Memory B cell (primary cell): ENCODE measurements at regions not wholly inside any gene's neighbourhood (a gene's known extent, or its start where the extent isn't known, plus 50 kb on each side); places are given as distances from the start of the nearest gene placed in this dataset.

Source experiments
- ATAC-seq: fragments of 150-1000 bp; cut with Tn5 transposase; 2 replicates; pipeline ENCODE4 v1.10.0; 2021; ENCODE audit warnings: low read depth, mild to moderate bottlenecking, moderate library complexity
- DNase-seq, 2 donors: peaks; one replicate each; pipeline ENCODE4 v3.0.0; 2022; ENCODE audit warnings: low spot score in 2 of 2
- H3K27ac Mint-ChIP-seq: one replicate; pipeline ENCODE4 v1.8.0; 2022; ENCODE audit warnings: mild to moderate bottlenecking, moderate library complexity, mixed read lengths
- H3K27me3 Mint-ChIP-seq: one replicate; pipeline ENCODE4 v1.8.0; 2022; ENCODE audit warnings: mixed read lengths
- H3K36me3 Mint-ChIP-seq: one replicate; pipeline ENCODE4 v1.8.0; 2022; ENCODE audit warnings: mild to moderate bottlenecking, mixed read lengths
- H3K4me1 Mint-ChIP-seq: one replicate; pipeline ENCODE4 v1.8.0; 2022; ENCODE audit warnings: mixed read lengths
- H3K4me3 Mint-ChIP-seq: one replicate; pipeline ENCODE4 v1.8.0; 2022; ENCODE audit warnings: mild to moderate bottlenecking, moderate library complexity, mixed read lengths
- H3K9me3 Mint-ChIP-seq: one replicate; pipeline ENCODE4 v1.8.0; 2022; ENCODE audit warnings: mixed read lengths

DNA sequence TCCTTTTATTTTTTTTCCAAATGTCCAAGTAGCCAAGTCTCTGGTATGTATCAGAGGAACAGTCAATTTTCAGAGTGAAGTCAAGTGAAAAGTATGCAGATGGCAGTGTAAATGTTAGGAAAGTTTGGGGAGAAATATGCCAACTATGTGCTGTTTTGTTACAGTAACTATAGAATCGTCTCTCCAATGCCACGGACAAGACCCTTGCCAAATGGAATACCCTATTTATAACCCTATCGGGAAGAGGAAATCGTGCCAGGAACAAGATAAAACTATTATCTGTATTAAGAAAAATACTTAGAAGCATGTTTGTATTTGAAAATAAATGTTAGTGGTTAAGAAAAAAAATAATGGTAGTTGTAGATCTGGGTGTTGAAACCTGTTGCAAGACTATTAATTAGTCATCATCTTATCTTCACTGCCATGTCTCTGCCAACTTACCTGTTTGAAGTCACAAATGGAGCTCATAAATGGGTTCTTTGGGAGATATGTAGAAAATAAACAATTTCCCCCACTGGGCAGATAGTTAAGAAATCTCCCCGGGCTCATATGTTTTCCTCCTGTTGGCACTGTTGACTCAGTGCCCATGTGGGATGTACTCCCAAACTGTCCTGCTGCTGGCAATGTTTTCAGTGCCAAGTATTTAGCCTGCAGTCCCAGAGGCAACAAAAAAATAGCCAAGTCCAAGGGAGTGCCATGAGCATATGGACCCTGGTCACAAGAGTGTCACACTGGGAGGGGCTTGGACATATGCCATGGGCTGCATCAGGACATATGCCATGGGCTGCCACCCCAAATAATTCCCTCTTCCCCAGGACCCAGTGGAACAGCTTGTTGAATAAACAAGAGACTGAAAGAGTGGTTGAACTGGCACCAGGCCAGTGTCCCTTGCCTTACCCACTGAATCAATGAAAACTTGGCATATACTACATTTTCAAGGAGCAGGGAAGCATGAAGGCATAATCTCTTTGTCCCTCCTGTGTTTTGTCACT is 366.9 kb downstream of the OSR1 start:
- H3K27me3 Mint-ChIP-seq = no peaks in the 10 kb centered on the region
- ATAC-seq (no peak), DNase-seq (no peak)
- H3K27ac Mint-ChIP-seq = no peak overlapping the region
- no peak overlapping the region for H3K4me3 Mint-ChIP-seq
- H3K4me1 Mint-ChIP-seq = no peaks in the 10 kb centered on the region
- no peaks in the 10 kb centered on the region for H3K9me3 Mint-ChIP-seq
- H3K36me3 Mint-ChIP-seq = no peaks in the 10 kb centered on the region

DNA sequence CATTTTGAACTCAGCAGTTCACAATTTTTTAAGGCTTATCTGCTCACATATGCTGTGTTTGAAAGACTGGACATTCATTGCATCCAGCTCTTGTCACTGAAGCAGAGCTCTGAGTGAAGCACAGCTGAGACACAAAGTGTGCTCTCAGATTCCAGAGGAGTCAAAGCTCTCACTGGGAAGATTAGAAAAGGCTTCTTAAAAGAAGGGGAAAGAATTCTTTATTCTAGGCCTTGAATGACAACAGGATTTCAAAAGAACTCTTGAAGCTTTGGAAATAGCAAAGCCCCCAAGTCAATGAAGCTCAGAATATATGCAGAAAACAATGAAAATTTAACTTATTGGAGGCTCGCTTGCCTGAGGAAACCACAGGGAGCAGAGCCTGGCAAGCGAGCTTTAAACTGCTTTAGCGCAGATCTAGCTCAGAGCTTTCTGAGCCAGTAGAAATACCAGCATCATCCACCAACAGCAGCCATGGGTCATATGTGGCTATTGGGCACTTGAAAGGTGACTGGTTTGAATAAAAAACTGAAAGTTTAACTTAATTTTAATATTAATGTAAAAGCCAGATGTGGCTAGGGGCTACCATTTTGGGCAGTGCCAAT is 369.7 kb downstream of the OSR1 start:
- Mint-ChIP-seq H3K4me3 (no peak overlapping the region), H3K36me3 (no peaks in the 10 kb centered on the region), H3K4me1 (no peaks in the 10 kb centered on the region), H3K27me3 (no peaks in the 10 kb centered on the region), H3K9me3 (no peaks in the 10 kb centered on the region), H3K27ac (no peak overlapping the region)
- no peak for ATAC-seq
- DNase-seq = no peak

DNA sequence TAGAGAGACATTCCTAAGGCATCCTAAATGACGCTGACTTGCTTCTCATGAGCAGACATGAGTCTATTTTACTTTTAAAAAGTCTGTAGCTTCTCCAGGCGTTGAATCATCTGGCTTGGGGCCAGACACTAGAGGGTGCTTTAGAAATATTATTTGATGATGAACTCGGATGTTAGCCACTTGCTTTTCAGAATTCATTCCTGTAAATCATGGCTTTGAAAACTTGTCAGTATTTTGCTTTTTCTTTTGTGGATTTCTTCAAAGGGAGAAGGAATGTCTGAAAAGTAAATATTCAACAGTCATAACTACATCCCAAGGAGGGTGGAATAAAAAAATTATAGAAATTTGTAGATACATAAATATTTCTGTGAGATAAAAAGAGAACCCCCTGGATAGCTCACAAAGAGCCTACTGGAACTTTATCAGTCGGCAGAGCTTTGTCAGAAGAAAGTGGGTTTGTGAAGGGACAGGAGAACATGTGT is 370.8 kb downstream of the OSR1 start:
- Mint-ChIP-seq H3K27me3 (no peaks in the 10 kb centered on the region), H3K9me3 (no peaks in the 10 kb centered on the region)
- DNase-seq = no peak

DNA sequence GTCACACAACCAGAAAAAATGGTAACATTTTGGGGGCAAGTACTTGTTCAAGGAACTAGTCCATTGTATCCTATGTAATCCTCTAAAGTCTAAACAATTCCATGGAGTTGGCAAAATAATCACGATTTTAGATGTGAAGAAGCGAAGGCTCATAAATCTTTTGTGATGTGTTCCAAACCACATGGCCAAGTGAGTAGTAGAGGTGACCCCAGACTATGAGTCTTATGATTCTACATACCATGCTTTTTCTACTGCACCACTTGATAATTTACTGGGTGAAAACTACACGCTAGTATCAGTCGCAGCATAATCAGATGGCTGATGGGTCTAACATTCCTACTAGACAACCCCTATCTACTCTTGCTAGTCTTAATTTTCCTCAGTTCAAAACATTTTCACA is 371.4 kb downstream of the OSR1 start:
- H3K27ac Mint-ChIP-seq = no peak overlapping the region
- no peaks in the 10 kb centered on the region for H3K27me3 Mint-ChIP-seq
- H3K9me3 Mint-ChIP-seq = no peaks in the 10 kb centered on the region
- H3K36me3 Mint-ChIP-seq = no peaks in the 10 kb centered on the region
- no peak overlapping the region for H3K4me3 Mint-ChIP-seq
- H3K4me1 Mint-ChIP-seq = no peaks in the 10 kb centered on the region
- DNase-seq = no peak
- no peak for ATAC-seq

More for the DNA sequence above, 370.8 kb downstream of the OSR1 start:
- Mint-ChIP-seq H3K36me3 (no peaks in the 10 kb centered on the region), H3K4me3 (no peak overlapping the region), H3K27ac (no peak overlapping the region), H3K4me1 (no peaks in the 10 kb centered on the region)
- ATAC-seq = no peak

DNA sequence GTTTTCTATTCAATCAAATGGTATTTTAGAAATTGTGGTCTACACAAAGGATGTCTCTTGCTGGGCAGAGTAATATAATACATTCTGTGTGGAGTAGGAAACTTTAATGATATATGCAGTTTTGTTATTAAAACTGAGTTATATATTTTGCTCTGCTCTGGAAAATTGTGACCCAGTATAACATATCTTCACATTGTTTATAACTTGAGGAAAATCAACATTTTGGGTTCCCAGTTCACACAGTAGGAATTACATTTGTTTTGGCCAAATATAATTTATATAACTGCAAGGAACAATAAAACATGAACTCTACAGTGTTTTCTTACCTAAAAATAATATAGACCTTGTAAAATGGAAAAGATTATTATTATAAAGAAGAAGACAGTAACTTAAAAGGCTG is 372.4 kb downstream of the OSR1 start:
- no peaks in the 10 kb centered on the region for H3K4me1 Mint-ChIP-seq
- H3K9me3 Mint-ChIP-seq = no peaks in the 10 kb centered on the region
- H3K27me3 Mint-ChIP-seq = no peaks in the 10 kb centered on the region
- H3K4me3 Mint-ChIP-seq = no peak overlapping the region
- ATAC-seq (no peak), DNase-seq (no peak)
- H3K27ac Mint-ChIP-seq = no peak overlapping the region
- no peaks in the 10 kb centered on the region for H3K36me3 Mint-ChIP-seq

DNA sequence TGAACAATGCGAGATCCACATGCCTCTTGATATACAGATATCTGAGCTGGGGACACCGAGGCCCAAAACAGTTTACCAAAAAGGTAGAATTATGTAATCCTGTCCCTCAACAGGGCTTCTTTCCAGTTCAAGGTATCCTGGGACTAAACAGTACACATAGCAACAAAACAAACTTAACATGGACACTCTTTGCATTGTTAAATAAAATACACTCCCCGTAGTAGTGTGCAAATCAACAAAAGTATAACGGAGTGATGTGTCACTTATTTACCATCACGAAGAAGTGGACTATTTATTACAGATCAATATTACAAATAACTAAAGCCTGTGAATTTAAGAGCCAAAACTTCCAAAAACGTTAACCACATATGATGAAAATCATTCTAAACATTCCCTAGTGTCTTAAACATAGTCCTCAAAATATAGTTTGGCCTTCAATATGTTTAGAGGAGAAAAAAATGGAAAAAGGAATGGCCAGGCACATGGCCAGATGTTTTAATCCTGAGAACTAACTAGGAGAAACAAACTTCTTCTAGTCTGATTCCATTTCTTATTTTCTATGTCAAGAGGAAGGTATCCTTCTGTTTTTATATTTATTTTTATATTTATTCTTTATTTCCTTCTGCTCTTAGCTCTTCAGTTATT is 377.5 kb downstream of the OSR1 start:
- Mint-ChIP-seq H3K27ac (no peak overlapping the region), H3K27me3 (peaks cover 15% of the 10 kb centered on the region), H3K4me1 (peaks cover 6% of the 10 kb centered on the region), H3K9me3 (no peaks in the 10 kb centered on the region), H3K4me3 (no peak overlapping the region), H3K36me3 (peaks cover 5% of the 10 kb centered on the region)
- DNase-seq (no peak), ATAC-seq (no peak)

DNA sequence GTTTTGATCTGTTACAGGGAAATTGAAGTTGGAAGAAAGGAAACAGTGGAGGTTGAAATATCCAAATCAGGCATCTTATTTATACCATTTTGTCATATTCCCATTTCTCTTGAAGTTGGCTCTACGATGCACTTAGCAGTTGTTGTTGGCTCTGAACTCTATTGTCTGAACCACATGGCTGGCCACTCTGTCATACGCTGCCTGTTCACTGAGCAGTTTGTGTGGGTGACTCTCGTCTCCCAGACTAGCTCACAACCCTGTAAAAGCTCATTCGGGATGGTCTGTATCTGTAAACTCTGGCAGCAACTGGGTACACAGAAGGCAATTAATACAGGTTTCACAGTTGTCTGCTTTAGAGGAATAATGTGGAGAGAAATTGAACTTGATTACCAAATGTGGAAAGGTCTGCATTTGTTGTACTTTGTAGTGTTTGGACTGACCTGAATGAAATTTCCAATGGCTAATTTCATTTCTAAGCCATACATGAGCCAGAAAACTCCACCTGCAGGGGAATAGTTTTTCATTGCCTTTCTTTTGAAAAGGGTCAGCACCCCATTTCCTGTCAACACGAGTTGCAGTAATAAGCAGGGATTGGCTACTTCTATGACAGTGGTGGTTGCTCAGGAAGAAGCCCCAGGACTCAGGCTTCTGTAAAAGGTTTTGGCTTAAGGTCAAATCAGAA is 378.2 kb downstream of the OSR1 start:
- Mint-ChIP-seq H3K4me1 (peaks cover 8% of the 10 kb centered on the region), H3K4me3 (no peak overlapping the region), H3K27me3 (peaks cover 17% of the 10 kb centered on the region), H3K27ac (no peak overlapping the region), H3K36me3 (peaks cover 5% of the 10 kb centered on the region), H3K9me3 (no peaks in the 10 kb centered on the region)
- DNase-seq (no peak), ATAC-seq (no peak)

DNA sequence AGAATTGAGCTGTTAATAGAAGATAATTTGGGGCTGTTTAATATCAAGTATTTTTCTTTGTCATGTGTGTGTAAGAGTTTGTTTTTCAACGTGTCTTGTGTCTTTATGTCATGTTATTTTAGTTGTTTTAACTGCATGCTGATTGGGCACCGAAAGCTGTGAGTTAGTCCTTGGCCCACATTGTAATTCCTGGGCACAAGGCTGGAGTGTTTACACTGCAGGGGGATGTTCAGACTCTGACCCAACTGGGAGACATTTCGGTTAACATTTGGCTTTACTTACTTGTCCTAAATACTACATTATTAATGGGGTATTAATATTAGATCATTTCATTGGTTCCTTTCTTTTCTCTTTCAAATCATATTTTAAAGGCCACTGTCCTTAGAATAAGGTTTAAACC is 381.0 kb downstream of the OSR1 start:
- peaks cover 5% of the 10 kb centered on the region for H3K36me3 Mint-ChIP-seq
- no peak overlapping the region for H3K4me3 Mint-ChIP-seq
- H3K27me3 Mint-ChIP-seq = peaks cover 26% of the 10 kb centered on the region
- ATAC-seq (no peak), DNase-seq (no peak)
- H3K27ac Mint-ChIP-seq = no peak overlapping the region
- H3K4me1 Mint-ChIP-seq = peaks cover 8% of the 10 kb centered on the region
- no peaks in the 10 kb centered on the region for H3K9me3 Mint-ChIP-seq

DNA sequence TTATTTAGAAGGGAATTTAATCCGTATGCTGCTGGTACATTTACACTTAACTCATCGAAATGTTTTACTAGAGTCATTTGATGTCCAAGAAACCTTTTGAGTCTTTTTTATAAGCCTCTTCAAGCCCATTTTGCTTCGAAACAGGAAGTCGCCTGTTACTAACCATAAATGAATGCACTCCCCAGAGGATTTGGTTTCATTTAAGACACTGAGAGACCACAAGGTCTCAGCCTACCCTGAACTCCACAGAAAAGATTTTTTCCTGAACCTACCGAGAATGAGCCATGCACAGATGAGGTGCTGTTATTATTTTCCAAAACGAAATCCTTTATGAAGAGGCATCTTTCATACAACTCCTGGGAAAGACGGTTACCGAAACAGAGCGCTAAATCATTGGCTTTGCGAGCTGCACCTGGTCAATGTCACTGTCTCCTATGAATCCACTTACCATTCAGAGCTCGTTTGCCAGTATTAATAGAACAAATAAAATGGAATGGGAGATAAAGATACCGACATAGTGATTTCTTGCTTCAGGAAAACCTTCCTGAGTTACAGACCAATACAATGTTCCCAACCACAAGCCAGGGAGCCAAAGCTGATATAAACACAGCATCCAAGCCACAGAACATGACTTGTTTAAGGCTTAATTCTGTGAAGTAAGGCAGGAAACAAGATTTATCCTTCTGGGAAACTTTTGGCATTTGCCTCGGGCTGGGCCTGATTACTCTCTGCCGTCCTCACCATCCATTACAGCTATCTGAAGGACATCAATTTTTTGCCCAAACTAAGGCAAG is 382.1 kb downstream of the OSR1 start:
- peaks cover 8% of the 10 kb centered on the region for H3K4me1 Mint-ChIP-seq
- DNase-seq = no peak
- peaks cover 5% of the 10 kb centered on the region for H3K36me3 Mint-ChIP-seq
- peak; percentile 86 for ATAC-seq
- peaks cover 26% of the 10 kb centered on the region for H3K27me3 Mint-ChIP-seq
- H3K27ac Mint-ChIP-seq = peak overlapping the region; percentile 10
- no peaks in the 10 kb centered on the region for H3K9me3 Mint-ChIP-seq
- peak overlapping the region; percentile 34 for H3K4me3 Mint-ChIP-seq

DNA sequence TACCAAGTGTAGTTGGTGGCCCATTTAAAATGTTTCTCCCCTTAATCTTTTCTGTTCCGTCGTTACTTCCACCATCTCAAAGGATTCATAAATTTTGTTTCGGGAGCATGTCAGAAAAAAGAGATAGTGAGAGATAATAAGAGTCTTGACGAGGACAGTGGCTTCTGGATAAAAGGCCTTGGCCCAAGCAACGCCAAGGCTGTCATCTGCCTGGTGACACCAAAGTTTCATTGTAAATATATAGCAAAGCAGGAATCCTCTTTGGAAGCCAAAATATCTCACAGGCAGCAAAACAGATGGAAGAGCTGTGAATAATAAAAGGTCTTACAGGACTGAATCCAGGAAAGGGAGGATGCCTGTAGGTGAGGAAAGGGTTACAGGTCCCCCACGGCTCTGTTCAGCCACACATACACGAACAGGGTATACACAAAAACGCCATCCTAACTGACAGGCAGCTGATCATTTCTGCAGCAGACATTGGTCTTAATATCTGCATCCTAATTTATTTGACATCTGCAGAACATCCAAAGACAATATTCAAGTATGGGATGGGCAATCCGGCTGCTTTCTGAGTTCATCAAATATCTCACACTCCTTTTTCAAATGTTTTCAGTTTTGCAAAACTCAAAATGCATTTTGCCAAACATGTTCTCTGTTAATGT is 382.8 kb downstream of the OSR1 start:
- Mint-ChIP-seq H3K4me1 (peaks cover 8% of the 10 kb centered on the region), H3K27ac (no peak overlapping the region), H3K4me3 (peak overlapping the region; percentile 34), H3K36me3 (peaks cover 5% of the 10 kb centered on the region), H3K9me3 (no peaks in the 10 kb centered on the region), H3K27me3 (peaks cover 26% of the 10 kb centered on the region)
- no peak for DNase-seq
- no peak for ATAC-seq

DNA sequence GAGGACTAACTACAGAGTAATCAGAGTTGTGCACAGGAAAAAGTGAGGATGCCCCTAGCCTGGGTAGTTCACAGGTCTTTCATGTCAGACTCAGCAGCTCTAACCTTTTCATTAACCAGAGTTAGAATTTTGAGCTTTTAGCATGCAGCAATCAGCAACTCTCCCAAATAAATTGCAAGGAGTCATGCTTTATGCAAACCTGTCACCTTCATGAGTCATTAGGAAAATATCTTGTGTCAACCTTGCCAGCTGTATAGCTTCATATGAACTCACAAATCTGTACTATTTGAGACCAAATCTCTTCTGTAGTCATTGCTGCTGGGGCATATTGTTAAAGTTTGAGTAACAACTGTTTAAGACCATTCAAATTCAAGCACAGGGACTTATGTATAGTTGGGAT is 382.3 kb upstream of the NT5C1B start:
- no peaks in the 10 kb centered on the region for H3K36me3 Mint-ChIP-seq
- peaks cover 8% of the 10 kb centered on the region for H3K4me1 Mint-ChIP-seq
- H3K9me3 Mint-ChIP-seq = no peaks in the 10 kb centered on the region

DNA sequence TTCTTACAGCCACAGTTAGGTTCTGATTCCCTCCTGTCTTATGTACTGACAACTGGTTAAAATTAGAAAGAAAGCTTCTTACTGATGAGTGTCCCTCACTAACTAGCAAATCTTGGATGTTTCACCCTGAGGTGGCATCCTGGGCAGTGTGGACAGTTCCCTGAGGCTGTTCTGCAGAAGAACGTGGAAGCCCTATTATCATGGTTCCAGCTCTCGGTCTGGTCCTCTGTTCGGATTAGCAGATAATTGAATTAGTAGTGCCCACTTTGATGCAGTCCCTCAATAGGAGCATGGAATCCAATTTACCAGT is 381.7 kb upstream of the NT5C1B start:
- ATAC-seq = no peak
- no peaks in the 10 kb centered on the region for H3K9me3 Mint-ChIP-seq
- no peak overlapping the region for H3K27ac Mint-ChIP-seq
- no peak overlapping the region for H3K4me3 Mint-ChIP-seq
- peaks cover 3% of the 10 kb centered on the region for H3K4me1 Mint-ChIP-seq
- DNase-seq = no peak
- H3K27me3 Mint-ChIP-seq = peaks cover 20% of the 10 kb centered on the region
- no peaks in the 10 kb centered on the region for H3K36me3 Mint-ChIP-seq

More for the DNA sequence above, 382.3 kb upstream of the NT5C1B start:
- Mint-ChIP-seq H3K27me3 (peaks cover 22% of the 10 kb centered on the region), H3K27ac (no peak overlapping the region), H3K4me3 (no peak overlapping the region)
- DNase-seq (no peak), ATAC-seq (no peak)

DNA sequence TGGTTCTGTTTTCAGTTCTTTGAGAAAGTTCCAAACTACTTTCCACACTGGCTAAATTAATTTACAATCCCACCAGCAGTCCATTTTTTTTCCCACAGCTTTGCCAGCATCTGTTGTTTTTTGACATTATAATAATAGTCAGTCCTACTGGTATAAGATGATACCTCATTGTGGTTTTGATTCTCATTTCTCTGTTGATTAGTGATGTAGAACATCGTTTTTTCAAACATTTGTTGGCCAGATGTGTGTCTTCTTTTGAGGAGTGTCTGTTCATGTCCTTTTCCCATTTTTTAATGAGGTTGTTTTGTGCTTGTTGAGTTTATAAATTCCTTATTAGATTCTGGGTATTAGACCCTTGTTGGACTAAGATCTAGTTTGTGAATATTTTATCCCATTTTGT is 376.8 kb upstream of the NT5C1B start:
- Mint-ChIP-seq H3K27me3 (peaks cover 8% of the 10 kb centered on the region), H3K4me3 (no peak overlapping the region), H3K36me3 (peaks cover 2% of the 10 kb centered on the region), H3K4me1 (no peaks in the 10 kb centered on the region), H3K27ac (no peak overlapping the region), H3K9me3 (peaks cover 2% of the 10 kb centered on the region)
- ATAC-seq (no peak), DNase-seq (no peak)
